HEK293T (cell line): ENCODE measurements at regions not wholly inside any gene's neighbourhood (a gene's known extent, or its start where the extent isn't known, plus 50 kb on each side); places are given as distances from the start of the nearest gene placed in this dataset.

Experiments
- BHLHE40 ChIP-seq: fragments of 450-650 bp; IDR thresholded peaks from 2 replicates; pipeline ENCODE4 v1.6.1; 2016; ENCODE audit warnings: mild to moderate bottlenecking, moderate library complexity, borderline replicate concordance
- SUZ12 ChIP-seq: fragments of 450-650 bp; IDR thresholded peaks from 2 replicates; pipeline ENCODE4 v1.6.1; 2016; ENCODE audit warnings: mild to moderate bottlenecking
- TARDBP ChIP-seq: fragments of 450-650 bp; IDR thresholded peaks from 2 replicates; pipeline ENCODE4 v1.6.1; 2016

DNA sequence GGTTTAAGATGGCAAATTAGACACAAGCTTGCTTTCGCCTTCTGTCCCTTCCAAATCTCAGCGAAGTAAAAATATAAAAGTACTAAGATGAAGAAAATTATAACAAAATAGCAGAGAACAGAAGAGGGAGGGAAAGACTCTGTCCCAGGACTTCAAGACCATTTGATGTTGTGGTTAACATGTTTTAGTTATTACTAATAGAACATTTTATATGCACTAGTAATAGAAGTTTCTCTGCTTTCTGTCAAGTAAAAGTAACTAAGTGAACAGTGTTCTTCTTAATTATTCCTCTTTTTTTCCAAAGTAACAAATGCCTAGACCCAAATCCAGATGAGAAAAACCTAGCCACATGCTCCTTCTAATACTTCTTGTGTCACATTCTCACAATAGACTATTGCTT is 85.1 kb upstream of the DAAM1 start:
- TF ChIP-seq BHLHE40 = no peak
- no peak for TF ChIP-seq SUZ12
- TF ChIP-seq TARDBP = no peak
